DOHH2 (cell line): ENCODE measurements at regions not wholly inside any gene's neighbourhood (a gene's known extent, or its start where the extent isn't known, plus 50 kb on each side); places are given as distances from the start of the nearest gene placed in this dataset.

Source experiments
- H3F3A ChIP-seq: fragments of 200-600 bp; sonication (generic), shearing (Covaris generic); 2 replicates; pipeline ENCODE4 v1.6.0; 2016; ENCODE audit warnings: antibody characterized with exemption, mild to moderate bottlenecking; ENCODE audit not compliant: control insufficient read depth, insufficient read depth
- H3K27ac ChIP-seq: fragments of 200-600 bp; sonication (generic); 2 replicates; pipeline ENCODE4 v1.5.1; 2014; ENCODE audit warnings: low read depth, mild to moderate bottlenecking, low read length, moderate library complexity
- H3K27me3 ChIP-seq: fragments of 200-600 bp; sonication (generic); 2 replicates; pipeline ENCODE4 v1.6.1; 2014; ENCODE audit warnings: mild to moderate bottlenecking, low read length, mixed read lengths; ENCODE audit not compliant: control insufficient read depth
- H3K36me3 ChIP-seq: fragments of 200-600 bp; sonication (generic); 2 replicates; pipeline ENCODE4 v1.6.1; 2014; ENCODE audit warnings: mild to moderate bottlenecking, low read length, moderate library complexity, mixed read lengths; ENCODE audit not compliant: control insufficient read depth
- H3K4me1 ChIP-seq: fragments of 200-600 bp; sonication (generic); 2 replicates; pipeline ENCODE4 v1.6.1; 2014; ENCODE audit warnings: mild to moderate bottlenecking, low read length, mixed read lengths; ENCODE audit not compliant: control insufficient read depth
- H3K4me2 ChIP-seq: fragments of 200-600 bp; sonication (generic); 2 replicates; pipeline ENCODE4 v1.6.0; 2014; ENCODE audit warnings: mild to moderate bottlenecking, low read length, moderate library complexity
- H3K4me3 ChIP-seq: fragments of 200-600 bp; sonication (generic); 2 replicates; pipeline ENCODE4 v1.5.1; 2014; ENCODE audit warnings: mild to moderate bottlenecking, low read length, mixed read lengths
- H3K79me2 ChIP-seq: fragments of 200-600 bp; sonication (generic); 2 replicates; pipeline ENCODE4 v1.6.1; 2014; ENCODE audit warnings: mild to moderate bottlenecking, low read length, mixed read lengths; ENCODE audit not compliant: control insufficient read depth
- H3K9me2 ChIP-seq: fragments of 200-600 bp; sonication (generic); replicated peaks from 2 replicates; pipeline ENCODE4 v1.6.1; 2014; ENCODE audit warnings: mild to moderate bottlenecking, low read length, mixed read lengths; ENCODE audit not compliant: control insufficient read depth
- H3K9me3 ChIP-seq: fragments of 200-600 bp; sonication (generic); 2 replicates; pipeline ENCODE4 v1.6.1; 2014; ENCODE audit warnings: antibody characterized with exemption, low read length, mixed read lengths; ENCODE audit not compliant: control insufficient read depth, insufficient read depth
- H4K20me1 ChIP-seq: fragments of 200-600 bp; sonication (generic); 2 replicates; pipeline ENCODE4 v1.6.0; 2014; ENCODE audit warnings: low read depth, mild to moderate bottlenecking, antibody characterized with exemption, low read length, moderate library complexity; ENCODE audit not compliant: control insufficient read depth, insufficient read depth
- CTCF ChIP-seq: fragments of 200-600 bp; sonication (generic); IDR thresholded peaks from one replicate; pipeline ENCODE4 v1.5.1; 2014; ENCODE audit warnings: antibody characterized with exemption, mild to moderate bottlenecking, low read depth, low read length; ENCODE audit not compliant: poor library complexity, severe bottlenecking
- EZH2phosphoT487 ChIP-seq: fragments of 200-600 bp; sonication (generic); IDR thresholded peaks from 2 replicates; pipeline ENCODE4 v1.6.1; 2017; ENCODE audit warnings: borderline replicate concordance, mild to moderate bottlenecking, antibody characterized with exemption, low read length, moderate library complexity, mixed read lengths

GRCh38 chr15:25070353-25070963, 115.7 kb downstream of the SNRPN start:
- Histone ChIP-seq H3K4me1 (no peaks in the 10 kb centered on the region), H3F3A (no peaks in the 10 kb centered on the region), H3K79me2 (no peaks in the 10 kb centered on the region), H4K20me1 (no peaks in the 10 kb centered on the region), H3K4me3 (no peak overlapping the region), H3K9me2 (no peaks in the 10 kb centered on the region), H3K27ac (no peak overlapping the region), H3K36me3 (peaks cover 83% of the 10 kb centered on the region), H3K4me2 (no peak overlapping the region), H3K27me3 (no peaks in the 10 kb centered on the region), H3K9me3 (peaks cover 96% of the 10 kb centered on the region)
- no peak for TF ChIP-seq EZH2phosphoT487
- TF ChIP-seq CTCF, result no peak

DNA sequence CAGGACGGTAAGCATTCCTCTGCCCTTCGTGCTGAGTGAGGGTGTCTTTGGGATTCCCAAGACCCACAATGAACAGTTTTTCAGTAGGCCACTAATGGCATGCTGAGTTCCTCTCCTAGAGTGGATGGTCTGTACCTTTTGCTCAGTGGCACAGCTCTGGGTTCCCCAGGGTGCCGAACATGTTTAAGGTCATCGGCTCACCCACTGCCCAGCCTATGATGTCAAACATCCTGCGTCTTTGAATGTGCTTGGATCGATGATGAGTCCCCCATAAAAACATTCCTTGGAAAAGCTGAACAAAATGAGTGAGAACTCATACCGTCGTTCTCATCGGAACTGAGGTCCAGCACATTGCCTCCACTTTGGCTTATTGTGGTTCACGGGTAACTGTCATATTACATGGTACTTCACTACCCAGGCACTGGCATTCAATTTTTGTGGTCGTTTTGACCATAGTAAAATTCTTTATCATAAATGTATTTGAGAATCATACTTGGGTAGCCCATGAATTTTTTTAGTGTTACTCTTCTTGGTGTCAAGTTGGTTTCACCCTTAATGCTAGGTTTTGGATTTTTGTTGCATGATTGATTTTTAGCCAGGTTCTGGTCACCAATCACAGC, 118.2 kb downstream of the SNRPN start:
- Histone ChIP-seq H3K27ac (no peak overlapping the region), H3K27me3 (no peaks in the 10 kb centered on the region), H4K20me1 (no peaks in the 10 kb centered on the region), H3K36me3 (peaks cover 91% of the 10 kb centered on the region), H3K9me2 (no peaks in the 10 kb centered on the region), H3F3A (no peaks in the 10 kb centered on the region), H3K4me3 (no peak overlapping the region), H3K4me2 (no peak overlapping the region), H3K4me1 (no peaks in the 10 kb centered on the region), H3K79me2 (no peaks in the 10 kb centered on the region), H3K9me3 (peaks cover 93% of the 10 kb centered on the region)
- TF ChIP-seq EZH2phosphoT487 (no peak), CTCF (no peak)

DNA sequence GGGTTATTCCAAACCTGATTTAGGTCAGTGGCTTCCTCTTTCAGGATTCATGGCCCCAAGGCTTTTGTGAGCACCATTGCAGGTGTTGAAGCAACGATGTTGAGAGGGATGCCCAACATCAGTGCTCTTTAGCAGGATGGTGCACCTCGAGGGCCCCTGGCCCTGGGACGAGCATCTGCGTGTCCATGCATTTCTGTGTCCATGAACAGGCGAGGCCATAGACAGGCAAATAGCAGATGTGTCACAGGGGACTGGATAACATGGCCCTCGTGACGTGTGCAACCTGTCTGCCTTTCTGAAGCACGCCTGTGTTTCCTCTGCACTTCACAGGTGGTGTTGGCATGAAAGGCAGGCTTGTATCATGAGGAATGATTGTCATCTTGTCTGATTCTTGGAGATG, 132.3 kb downstream of the SNRPN start:
- H3F3A ChIP-seq, result no peaks in the 10 kb centered on the region
- H3K9me2 ChIP-seq, result no peaks in the 10 kb centered on the region
- H4K20me1 ChIP-seq, result no peaks in the 10 kb centered on the region
- peaks cover 48% of the 10 kb centered on the region for H3K36me3 ChIP-seq
- no peaks in the 10 kb centered on the region for H3K4me1 ChIP-seq
- H3K4me3 ChIP-seq, result no peak overlapping the region
- H3K27ac ChIP-seq, result no peak overlapping the region
- peaks cover 28% of the 10 kb centered on the region; the same call in 1 of the 2 replicates for H3K9me3 ChIP-seq
- no peaks in the 10 kb centered on the region for H3K27me3 ChIP-seq
- no peaks in the 10 kb centered on the region for H3K79me2 ChIP-seq
- no peak for TF ChIP-seq EZH2phosphoT487
- TF ChIP-seq CTCF, result no peak
- no peak overlapping the region for H3K4me2 ChIP-seq
